ENCODE measurements at regions not wholly inside any gene's neighbourhood (a gene's known extent, or its start where the extent isn't known, plus 50 kb on each side); places are given as distances from the start of the nearest gene placed in this dataset.

GRCh38 chr2:238682536-238682935, 165.3 kb upstream of the TWIST2 start:
- 77% methylated on average over 5 of the region's 5 CpGs for WGBS
- DNase-seq (ENCODE audit: low spot score) = no peak
- no peaks in the 10 kb centered on the region for H3K36me3 ChIP-seq (ENCODE audit: control insufficient read depth in 4 of 4, insufficient read depth in 3 of 4, low read depth in 1 of 4, low read length in 3 of 4)

More at GRCh38 chr2:238682536-238682935, 165.3 kb upstream of the TWIST2 start:
- TF ChIP-seq HNF4G (IDR thresholded peaks at IDR 0.05) (no peak), ZBTB33 (IDR thresholded peaks at IDR 0.05) (no peak), YY1 (IDR thresholded peaks at IDR 0.05) (no peak), CTCF (IDR thresholded peaks at IDR 0.05; ENCODE audit: low read depth, low read length, missing input control) (no peak), EGR1 (IDR thresholded peaks at IDR 0.05; ENCODE audit: low read depth in 2 of 2) (no peak), REST (IDR thresholded peaks at IDR 0.05) (no peak), SP1 (IDR thresholded peaks at IDR 0.05) (no peak), FOXA2 (IDR thresholded peaks at IDR 0.05) (no peak), MAX (IDR thresholded peaks at IDR 0.05) (no peak), RAD21 (IDR thresholded peaks at IDR 0.05) (no peak), NR2F2 (IDR thresholded peaks at IDR 0.05) (no peak), RXRA (IDR thresholded peaks at IDR 0.05) (no peak), TAF1 (conservative IDR thresholded peaks at IDR 0.05) (no peak), JUND (IDR thresholded peaks at IDR 0.05) (no peak)
- Histone ChIP-seq H3K27ac (ENCODE audit: low read depth in 1 of 2, low read length in 2 of 2) (no peak overlapping the region), H3K4me1 (ENCODE audit: control insufficient read depth in 4 of 4, insufficient read depth in 4 of 4, low read length in 3 of 4) (no peaks in the 10 kb centered on the region), H3K9me3 (ENCODE audit: control insufficient read depth in 4 of 4, low read length in 3 of 4) (peaks cover 0 to 5% (median 3%) of the 10 kb centered on the region in 4 donors), H3K4me3 (ENCODE audit: low read depth in 1 of 3, low read length in 3 of 3) (no peak overlapping the region), H3K9ac (ENCODE audit: low read depth in 1 of 2, low read length in 2 of 2) (no peak overlapping the region), H3K27me3 (ENCODE audit: control insufficient read depth in 4 of 4, insufficient read depth in 4 of 4, low read length in 3 of 4) (no peaks in the 10 kb centered on the region)
